Esophagus squamous epithelium (tissue), 5 donors: ENCODE measurements at regions not wholly inside any gene's neighbourhood (a gene's known extent, or its start where the extent isn't known, plus 50 kb on each side); places are given as distances from the start of the nearest gene placed in this dataset.

Experiments
- DNase-seq: peaks from one replicate; lab custom pipeline; 2025; lab: John Stamatoyannopoulos, UW
- H3K27ac ChIP-seq, 4 donors: fragments of 200-600 bp; sonication (generic); one replicate each; pipeline ENCODE4 v1.5.1; 2016 to 2019; ENCODE audit warnings: mild to moderate bottlenecking in 1 of 4
- H3K27me3 ChIP-seq, 4 donors: fragments of 200-600 bp; sonication (generic); 1 replicate in 3 of 4; 2 replicates in 1 of 4; pipeline versions ENCODE4 v1.5.1 to v1.6.0; 2017 to 2021; ENCODE audit warnings: antibody characterized with exemption in 1 of 4
- H3K36me3 ChIP-seq, 3 donors: fragments of 200-600 bp; sonication (generic); one replicate each; pipeline ENCODE4 v1.5.1; 2016 to 2019
- H3K4me1 ChIP-seq, 3 donors: fragments of 200-600 bp; sonication (generic); one replicate each; pipeline ENCODE4 v1.5.1; 2017 to 2019
- H3K4me3 ChIP-seq, 4 donors: fragments of 200-600 bp; sonication (generic); 1 replicate in 3 of 4; 2 replicates in 1 of 4; pipeline ENCODE4 v1.5.1; 2016 to 2019; ENCODE audit warnings: mild to moderate bottlenecking in 2 of 4, moderate library complexity in 1 of 4
- H3K9me3 ChIP-seq, 3 donors: fragments of 200-600 bp; sonication (generic); one replicate each; pipeline ENCODE4 v1.5.1; 2016 to 2019
- CTCF ChIP-seq, 6 experiments: fragments of 450-650 bp in 4 of 6; fragments of 200-600 bp in 2 of 6; sonication (generic) in 2 of 6; IDR thresholded peaks; one replicate each; pipeline ENCODE4 v1.5.1; 2016 to 2019; ENCODE audit warnings: antibody characterized with exemption in 6 of 6, mild to moderate bottlenecking in 4 of 6, moderate library complexity in 4 of 6
- POLR2A ChIP-seq, 4 donors: fragments of 450-650 bp; IDR thresholded peaks; one replicate each; pipeline ENCODE4 v1.6.1; 2017; ENCODE audit warnings: antibody characterized with exemption in 4 of 4, mild to moderate bottlenecking in 4 of 4, moderate library complexity in 3 of 4
- WGBS, 2 donors: methylation state at CpG; one replicate each; pipeline ENCODE4 v1.1.5; 2018; 5-methylcytosine and 5-hydroxymethylcytosine counted together
- intact Hi-C: fragments of 100-400 bp; cut with DNase I; formaldehyde crosslinking; loops from one replicate; pipeline ENCODE4 v1.15.0; 2022
- donor health status: DM: yes; HTN: yes; CAD: no.

GRCh38 chr1:90314533-90314932 lies 319.6 kb downstream of the ZNF326 start:
- Histone ChIP-seq H3K27me3 (no peaks in the 10 kb centered on the region), H3K9me3 (no peaks in the 10 kb centered on the region), H3K36me3 (no peaks in the 10 kb centered on the region), H3K4me1 (no peaks in the 10 kb centered on the region), H3K27ac (no peak overlapping the region), H3K4me3 (no peak overlapping the region)
- 72 to 76% methylated on average over 3 to 7 of the region's 7 CpGs for WGBS, 2 donors
- intact Hi-C loops = no loop called here
- TF ChIP-seq CTCF (IDR thresholded peaks at IDR 0.05) (no peak), POLR2A (IDR thresholded peaks at IDR 0.05) (no peak)
- no peak for DNase-seq

GRCh38 chr1:90313778-90314177 lies 318.9 kb downstream of the ZNF326 start:
- Histone ChIP-seq H3K36me3 (no peaks in the 10 kb centered on the region), H3K4me3 (no peak overlapping the region), H3K4me1 (no peaks in the 10 kb centered on the region), H3K27me3 (no peaks in the 10 kb centered on the region), H3K27ac (no peak overlapping the region), H3K9me3 (no peaks in the 10 kb centered on the region)
- 65 to 84% methylated on average over 3 of the region's 3 CpGs for WGBS, 2 donors
- intact Hi-C loops = no loop called here
- no peak for TF ChIP-seq CTCF (IDR thresholded peaks at IDR 0.05)
- TF ChIP-seq POLR2A (IDR thresholded peaks at IDR 0.05) = no peak
- no peak for DNase-seq

GRCh38 chr1:90309806-90310205 lies 314.9 kb downstream of the ZNF326 start:
- DNase-seq = no peak
- H3K4me1 ChIP-seq = no peaks in the 10 kb centered on the region
- H3K9me3 ChIP-seq = no peaks in the 10 kb centered on the region
- no peak overlapping the region for H3K4me3 ChIP-seq
- H3K36me3 ChIP-seq = no peaks in the 10 kb centered on the region
- H3K27ac ChIP-seq = no peak overlapping the region
- H3K27me3 ChIP-seq = no peaks in the 10 kb centered on the region
- intact Hi-C loops = no loop called here
- no peak for TF ChIP-seq POLR2A (IDR thresholded peaks at IDR 0.05)
- no peak for TF ChIP-seq CTCF (IDR thresholded peaks at IDR 0.05)
- WGBS, 2 donors = 84% methylated on average over 5 of the region's 5 CpGs

GRCh38 chr1:90308421-90308820 lies 313.5 kb downstream of the ZNF326 start:
- no peaks in the 10 kb centered on the region for H3K27me3 ChIP-seq
- no peaks in the 10 kb centered on the region for H3K9me3 ChIP-seq
- intact Hi-C loops = no loop called here
- TF ChIP-seq POLR2A (IDR thresholded peaks at IDR 0.05) (no peak), CTCF (IDR thresholded peaks at IDR 0.05) (no peak)
- H3K36me3 ChIP-seq = no peaks in the 10 kb centered on the region
- no peak overlapping the region for H3K27ac ChIP-seq
- DNase-seq = no peak
- no peaks in the 10 kb centered on the region for H3K4me1 ChIP-seq
- H3K4me3 ChIP-seq = no peak overlapping the region
- WGBS, 2 donors = 50 to 75% methylated on average over 1 of the region's 1 CpG

GRCh38 chr1:90305577-90305976 lies 310.7 kb downstream of the ZNF326 start:
- TF ChIP-seq CTCF (IDR thresholded peaks at IDR 0.05) = no peak
- no peak for TF ChIP-seq POLR2A (IDR thresholded peaks at IDR 0.05)
- Histone ChIP-seq H3K27ac (no peak overlapping the region), H3K4me1 (no peaks in the 10 kb centered on the region), H3K9me3 (no peaks in the 10 kb centered on the region), H3K27me3 (no peaks in the 10 kb centered on the region), H3K36me3 (no peaks in the 10 kb centered on the region), H3K4me3 (no peak overlapping the region)
- DNase-seq = no peak
- intact Hi-C loops = no loop called here
